Neutrophil (primary cell): ENCODE measurements at regions not wholly inside any gene's neighbourhood (a gene's known extent, or its start where the extent isn't known, plus 50 kb on each side); places are given as distances from the start of the nearest gene placed in this dataset.

Experiments
- H3K27ac ChIP-seq: fragments of 200-600 bp; sonication (generic); 2 replicates; pipeline ENCODE4 v1.5.1; 2016; ENCODE audit warnings: mild to moderate bottlenecking, moderate library complexity
- H3K27me3 ChIP-seq: fragments of 200-600 bp; sonication (generic); 2 replicates; pipeline ENCODE4 v1.6.0; 2016; ENCODE audit warnings: mild to moderate bottlenecking
- H3K36me3 ChIP-seq: fragments of 200-600 bp; sonication (generic); 2 replicates; pipeline ENCODE4 v1.5.1; 2017
- H3K4me1 ChIP-seq, 2 experiments: fragments of 200-600 bp in 1 of 2; sonication (generic) in 1 of 2; 1 replicate in 1 of 2; 2 replicates in 1 of 2; pipeline versions ENCODE4 v1.5.1 to v1.6.1; 2013 to 2016; ENCODE audit warnings: low read depth in 1 of 2, low read length in 1 of 2, mild to moderate bottlenecking in 1 of 2, moderate library complexity in 1 of 2; ENCODE audit not compliant: control insufficient read depth in 1 of 2, insufficient read depth in 1 of 2
- H3K4me3 ChIP-seq, 2 experiments: fragments of 200-600 bp in 1 of 2; sonication (generic) in 1 of 2; 1 replicate in 1 of 2; 2 replicates in 1 of 2; pipeline ENCODE4 v1.5.1; 2013 to 2016; ENCODE audit warnings: low read depth in 1 of 2, low read length in 1 of 2, mild to moderate bottlenecking in 1 of 2, moderate library complexity in 1 of 2
- H3K9me3 ChIP-seq: fragments of 200-600 bp; sonication (generic); 2 replicates; pipeline ENCODE4 v1.5.1; 2016
- TF ChIP-seq, protein P1 (sequence below): fragments of 200-600 bp; sonication (generic); IDR thresholded peaks from 2 replicates; pipeline ENCODE4 v1.5.1; 2016; ENCODE audit warnings: antibody characterized with exemption

DNA sequence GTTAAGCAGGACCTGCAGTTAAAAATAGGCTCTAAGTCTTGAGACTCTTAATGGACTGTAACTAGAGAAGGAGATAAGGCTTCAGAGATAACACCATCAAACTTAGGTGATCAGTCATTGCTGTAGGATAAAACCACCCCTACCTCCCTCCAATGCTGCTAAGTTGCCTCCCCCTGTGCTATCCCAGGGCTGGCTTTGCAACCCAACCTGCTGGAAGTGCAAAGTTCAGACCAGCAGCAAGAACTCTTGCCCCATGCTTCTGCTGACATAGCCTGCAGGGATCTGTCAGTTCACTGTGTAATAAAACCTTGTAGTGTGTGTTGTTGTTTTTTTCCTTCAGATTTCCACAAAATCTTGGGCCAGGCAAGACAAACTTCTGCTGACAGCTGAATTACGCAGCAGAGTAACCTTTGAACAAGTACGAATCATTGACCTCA, 57.4 kb upstream of the EPB41L3 start:
- H3K27me3 ChIP-seq = peaks cover 31% of the 10 kb centered on the region
- TF ChIP-seq, protein P1, sequence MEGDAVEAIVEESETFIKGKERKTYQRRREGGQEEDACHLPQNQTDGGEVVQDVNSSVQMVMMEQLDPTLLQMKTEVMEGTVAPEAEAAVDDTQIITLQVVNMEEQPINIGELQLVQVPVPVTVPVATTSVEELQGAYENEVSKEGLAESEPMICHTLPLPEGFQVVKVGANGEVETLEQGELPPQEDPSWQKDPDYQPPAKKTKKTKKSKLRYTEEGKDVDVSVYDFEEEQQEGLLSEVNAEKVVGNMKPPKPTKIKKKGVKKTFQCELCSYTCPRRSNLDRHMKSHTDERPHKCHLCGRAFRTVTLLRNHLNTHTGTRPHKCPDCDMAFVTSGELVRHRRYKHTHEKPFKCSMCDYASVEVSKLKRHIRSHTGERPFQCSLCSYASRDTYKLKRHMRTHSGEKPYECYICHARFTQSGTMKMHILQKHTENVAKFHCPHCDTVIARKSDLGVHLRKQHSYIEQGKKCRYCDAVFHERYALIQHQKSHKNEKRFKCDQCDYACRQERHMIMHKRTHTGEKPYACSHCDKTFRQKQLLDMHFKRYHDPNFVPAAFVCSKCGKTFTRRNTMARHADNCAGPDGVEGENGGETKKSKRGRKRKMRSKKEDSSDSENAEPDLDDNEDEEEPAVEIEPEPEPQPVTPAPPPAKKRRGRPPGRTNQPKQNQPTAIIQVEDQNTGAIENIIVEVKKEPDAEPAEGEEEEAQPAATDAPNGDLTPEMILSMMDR = no peak
- H3K4me3 ChIP-seq = no peak overlapping the region
- H3K4me1 ChIP-seq = no peaks in the 10 kb centered on the region
- H3K27ac ChIP-seq = no peak overlapping the region
- H3K36me3 ChIP-seq = no peaks in the 10 kb centered on the region
- H3K9me3 ChIP-seq = no peaks in the 10 kb centered on the region

DNA sequence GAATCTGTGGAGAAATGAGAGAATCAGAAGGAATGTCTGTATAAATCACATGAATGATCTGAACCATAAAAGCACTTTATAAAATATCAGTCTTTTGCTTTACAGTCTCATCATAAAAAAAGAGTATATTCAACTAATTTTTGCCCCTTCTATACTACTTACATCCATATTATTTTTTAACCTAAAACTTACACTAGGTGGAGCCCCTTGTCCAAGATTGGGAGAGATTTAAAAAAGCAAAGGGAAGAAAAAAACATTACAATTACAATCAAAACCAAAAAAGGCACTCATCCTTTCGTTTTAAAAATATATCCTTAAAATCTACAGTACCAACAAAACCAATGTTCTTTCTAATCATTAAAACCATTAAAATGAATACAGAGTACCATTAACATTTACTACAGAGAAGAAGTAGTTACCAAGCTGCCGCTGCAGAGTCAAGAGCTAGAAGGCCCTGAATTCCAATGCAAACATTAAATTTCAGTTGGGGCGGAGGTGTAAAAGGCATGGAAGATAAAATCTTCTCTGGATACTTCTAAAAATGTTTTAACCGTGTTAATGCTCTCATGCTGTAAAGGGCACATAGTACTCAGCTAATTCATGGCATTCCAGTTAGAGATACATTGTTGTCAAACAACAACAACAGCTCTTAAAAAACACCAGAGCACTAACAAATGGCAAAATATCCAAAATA, 56.7 kb upstream of the EPB41L3 start:
- Histone ChIP-seq H3K27me3 (peaks cover 35% of the 10 kb centered on the region), H3K36me3 (no peaks in the 10 kb centered on the region), H3K4me1 (no peaks in the 10 kb centered on the region), H3K4me3 (no peak overlapping the region), H3K27ac (no peak overlapping the region), H3K9me3 (no peaks in the 10 kb centered on the region)
- TF ChIP-seq, protein P1 = no peak

DNA sequence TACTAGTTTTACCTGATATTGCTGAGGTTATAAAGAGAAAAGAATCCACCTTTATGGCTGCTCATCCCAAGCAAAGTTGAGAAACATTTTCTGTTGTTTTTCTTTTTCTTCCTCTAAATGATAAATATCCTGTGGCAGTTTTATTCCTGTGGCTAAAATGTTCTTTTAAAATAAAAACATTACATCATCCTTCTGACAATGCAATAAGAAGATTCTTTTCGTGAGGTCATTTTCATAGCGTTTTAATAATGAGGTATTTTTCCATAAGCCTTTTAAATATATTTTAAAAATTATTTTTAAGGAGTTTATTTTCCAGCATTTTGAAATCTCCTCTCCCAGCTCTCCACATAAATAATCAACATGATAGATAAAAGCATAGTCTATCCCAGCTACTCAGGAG, 52.8 kb upstream of the EPB41L3 start:
- H3K9me3 ChIP-seq = no peaks in the 10 kb centered on the region
- TF ChIP-seq, protein P1 = no peak
- no peak overlapping the region for H3K27ac ChIP-seq
- H3K4me1 ChIP-seq = no peaks in the 10 kb centered on the region
- peaks cover 32% of the 10 kb centered on the region for H3K27me3 ChIP-seq
- no peaks in the 10 kb centered on the region for H3K36me3 ChIP-seq
- no peak overlapping the region for H3K4me3 ChIP-seq
